ENCODE measurements at regions not wholly inside any gene's neighbourhood (a gene's known extent, or its start where the extent isn't known, plus 50 kb on each side); places are given as distances from the start of the nearest gene placed in this dataset.

DNA sequence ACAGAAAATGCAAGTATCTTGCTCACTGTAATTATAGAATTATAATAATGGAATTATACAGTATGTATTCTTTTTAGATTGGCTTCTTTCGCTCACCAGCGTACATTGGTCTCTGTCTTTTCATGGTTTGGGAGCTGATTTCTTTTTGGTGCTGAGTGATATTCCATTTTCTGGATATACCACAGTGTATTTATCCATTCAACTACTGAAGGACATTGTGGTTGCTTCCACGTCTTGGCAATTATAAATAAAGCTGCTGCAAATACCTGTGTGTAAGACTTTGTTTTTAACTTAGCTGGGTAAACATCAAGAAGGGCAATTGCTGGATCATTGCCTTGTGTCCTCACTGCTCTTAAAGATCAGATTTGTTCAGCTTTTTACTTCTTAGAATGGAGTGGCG is 55.3 kb downstream of the SEPTIN7 start:
- Histone ChIP-seq H3F3A (replicated peaks; ENCODE audit: insufficient read depth) (peaks cover 14% of the 10 kb centered on the region), H3K27ac (ENCODE audit: low read depth in 2 of 2, low read length in 1 of 2) (no peak overlapping the region), H2AFZ (ENCODE audit: low read depth) (no peak overlapping the region), H3K27me3 (ENCODE audit: insufficient read depth) (no peaks in the 10 kb centered on the region), H3K4me1 (ENCODE audit: control insufficient read depth in 1 of 2, insufficient read depth in 2 of 2, low read depth in 1 of 2, low read length in 1 of 2) (no peaks in the 10 kb centered on the region; a peak in 2 of 4 replicates), H3K9ac (no peak overlapping the region), H3K9me2 (no peaks in the 10 kb centered on the region), H3K79me2 (ENCODE audit: insufficient read depth) (peaks cover 98% of the 10 kb centered on the region), H3K4me3 (ENCODE audit: low read depth in 2 of 2, low read length in 1 of 2) (no peak overlapping the region), H3K9me3 (no peaks in the 10 kb centered on the region), H4K20me1 (ENCODE audit: insufficient read depth) (peaks cover 71% of the 10 kb centered on the region), H3K4me2 (no peak overlapping the region), H3K36me3 (replicated peaks in 1 of 2; ENCODE audit: control insufficient read depth in 1 of 2, insufficient read depth in 2 of 2, low read length in 1 of 2) (peaks cover 26 to 51% of the 10 kb centered on the region in 2 experiments)
- no peak for DNase-seq
- POLR2A ChIA-PET, result no interaction called here
- no peak for TF ChIP-seq FOXJ3 (CRISPR knock-in tag; IDR thresholded peaks at IDR 0.05)
- no peak for TF ChIP-seq GATA2 (CRISPR knock-in tag; IDR thresholded peaks at IDR 0.05)
- TF ChIP-seq, protein P1, sequence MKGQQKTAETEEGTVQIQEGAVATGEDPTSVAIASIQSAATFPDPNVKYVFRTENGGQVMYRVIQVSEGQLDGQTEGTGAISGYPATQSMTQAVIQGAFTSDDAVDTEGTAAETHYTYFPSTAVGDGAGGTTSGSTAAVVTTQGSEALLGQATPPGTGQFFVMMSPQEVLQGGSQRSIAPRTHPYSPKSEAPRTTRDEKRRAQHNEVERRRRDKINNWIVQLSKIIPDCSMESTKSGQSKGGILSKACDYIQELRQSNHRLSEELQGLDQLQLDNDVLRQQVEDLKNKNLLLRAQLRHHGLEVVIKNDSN (IDR thresholded peaks at IDR 0.05; ENCODE audit: borderline replicate concordance, low read depth), result no peak
- TF ChIP-seq, protein P2, sequence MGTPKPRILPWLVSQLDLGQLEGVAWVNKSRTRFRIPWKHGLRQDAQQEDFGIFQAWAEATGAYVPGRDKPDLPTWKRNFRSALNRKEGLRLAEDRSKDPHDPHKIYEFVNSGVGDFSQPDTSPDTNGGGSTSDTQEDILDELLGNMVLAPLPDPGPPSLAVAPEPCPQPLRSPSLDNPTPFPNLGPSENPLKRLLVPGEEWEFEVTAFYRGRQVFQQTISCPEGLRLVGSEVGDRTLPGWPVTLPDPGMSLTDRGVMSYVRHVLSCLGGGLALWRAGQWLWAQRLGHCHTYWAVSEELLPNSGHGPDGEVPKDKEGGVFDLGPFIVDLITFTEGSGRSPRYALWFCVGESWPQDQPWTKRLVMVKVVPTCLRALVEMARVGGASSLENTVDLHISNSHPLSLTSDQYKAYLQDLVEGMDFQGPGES (IDR thresholded peaks at IDR 0.05; ENCODE audit: low read depth, low read length), result no peak
- TF ChIP-seq FOXM1 (IDR thresholded peaks at IDR 0.05; ENCODE audit: low read depth), result no peak
- TF ChIP-seq, protein P3, sequence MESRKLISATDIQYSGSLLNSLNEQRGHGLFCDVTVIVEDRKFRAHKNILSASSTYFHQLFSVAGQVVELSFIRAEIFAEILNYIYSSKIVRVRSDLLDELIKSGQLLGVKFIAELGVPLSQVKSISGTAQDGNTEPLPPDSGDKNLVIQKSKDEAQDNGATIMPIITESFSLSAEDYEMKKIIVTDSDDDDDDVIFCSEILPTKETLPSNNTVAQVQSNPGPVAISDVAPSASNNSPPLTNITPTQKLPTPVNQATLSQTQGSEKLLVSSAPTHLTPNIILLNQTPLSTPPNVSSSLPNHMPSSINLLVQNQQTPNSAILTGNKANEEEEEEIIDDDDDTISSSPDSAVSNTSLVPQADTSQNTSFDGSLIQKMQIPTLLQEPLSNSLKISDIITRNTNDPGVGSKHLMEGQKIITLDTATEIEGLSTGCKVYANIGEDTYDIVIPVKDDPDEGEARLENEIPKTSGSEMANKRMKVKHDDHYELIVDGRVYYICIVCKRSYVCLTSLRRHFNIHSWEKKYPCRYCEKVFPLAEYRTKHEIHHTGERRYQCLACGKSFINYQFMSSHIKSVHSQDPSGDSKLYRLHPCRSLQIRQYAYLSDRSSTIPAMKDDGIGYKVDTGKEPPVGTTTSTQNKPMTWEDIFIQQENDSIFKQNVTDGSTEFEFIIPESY (IDR thresholded peaks at IDR 0.05; ENCODE audit: borderline replicate concordance, low read depth), result no peak
- TF ChIP-seq, protein P4, sequence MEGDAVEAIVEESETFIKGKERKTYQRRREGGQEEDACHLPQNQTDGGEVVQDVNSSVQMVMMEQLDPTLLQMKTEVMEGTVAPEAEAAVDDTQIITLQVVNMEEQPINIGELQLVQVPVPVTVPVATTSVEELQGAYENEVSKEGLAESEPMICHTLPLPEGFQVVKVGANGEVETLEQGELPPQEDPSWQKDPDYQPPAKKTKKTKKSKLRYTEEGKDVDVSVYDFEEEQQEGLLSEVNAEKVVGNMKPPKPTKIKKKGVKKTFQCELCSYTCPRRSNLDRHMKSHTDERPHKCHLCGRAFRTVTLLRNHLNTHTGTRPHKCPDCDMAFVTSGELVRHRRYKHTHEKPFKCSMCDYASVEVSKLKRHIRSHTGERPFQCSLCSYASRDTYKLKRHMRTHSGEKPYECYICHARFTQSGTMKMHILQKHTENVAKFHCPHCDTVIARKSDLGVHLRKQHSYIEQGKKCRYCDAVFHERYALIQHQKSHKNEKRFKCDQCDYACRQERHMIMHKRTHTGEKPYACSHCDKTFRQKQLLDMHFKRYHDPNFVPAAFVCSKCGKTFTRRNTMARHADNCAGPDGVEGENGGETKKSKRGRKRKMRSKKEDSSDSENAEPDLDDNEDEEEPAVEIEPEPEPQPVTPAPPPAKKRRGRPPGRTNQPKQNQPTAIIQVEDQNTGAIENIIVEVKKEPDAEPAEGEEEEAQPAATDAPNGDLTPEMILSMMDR (IDR thresholded peaks at IDR 0.05), result no peak
- TF ChIP-seq FOSL2 (IDR thresholded peaks at IDR 0.05; ENCODE audit: borderline replicate concordance, low read depth), result no peak
- no peak for TF ChIP-seq TCF12 (IDR thresholded peaks at IDR 0.05)
- TF ChIP-seq MEF2A (IDR thresholded peaks at IDR 0.05; ENCODE audit: borderline replicate concordance, low read depth), result no peak
- no peak for TF ChIP-seq GABPA (IDR thresholded peaks at IDR 0.05; ENCODE audit: low read depth)
- TF ChIP-seq REST (IDR thresholded peaks at IDR 0.05; ENCODE audit: low read depth, low read length), result no peak
- TF ChIP-seq, protein P5, sequence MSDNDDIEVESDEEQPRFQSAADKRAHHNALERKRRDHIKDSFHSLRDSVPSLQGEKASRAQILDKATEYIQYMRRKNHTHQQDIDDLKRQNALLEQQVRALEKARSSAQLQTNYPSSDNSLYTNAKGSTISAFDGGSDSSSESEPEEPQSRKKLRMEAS (IDR thresholded peaks at IDR 0.05; ENCODE audit: low read depth), result no peak
- TF ChIP-seq TAF1 (IDR thresholded peaks at IDR 0.05; ENCODE audit: borderline replicate concordance, low read depth, low read length), result no peak
- TF ChIP-seq NRF1 (IDR thresholded peaks at IDR 0.05; ENCODE audit: low read depth, low read length), result no peak
- TF ChIP-seq SMC3 (IDR thresholded peaks at IDR 0.05; ENCODE audit: low read depth, low read length), result no peak
- TF ChIP-seq, protein P6, sequence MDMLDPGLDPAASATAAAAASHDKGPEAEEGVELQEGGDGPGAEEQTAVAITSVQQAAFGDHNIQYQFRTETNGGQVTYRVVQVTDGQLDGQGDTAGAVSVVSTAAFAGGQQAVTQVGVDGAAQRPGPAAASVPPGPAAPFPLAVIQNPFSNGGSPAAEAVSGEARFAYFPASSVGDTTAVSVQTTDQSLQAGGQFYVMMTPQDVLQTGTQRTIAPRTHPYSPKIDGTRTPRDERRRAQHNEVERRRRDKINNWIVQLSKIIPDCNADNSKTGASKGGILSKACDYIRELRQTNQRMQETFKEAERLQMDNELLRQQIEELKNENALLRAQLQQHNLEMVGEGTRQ (IDR thresholded peaks at IDR 0.05; ENCODE audit: borderline replicate concordance, low read depth, low read length), result no peak
- no peak for TF ChIP-seq EZH2phosphoT487 (IDR thresholded peaks at IDR 0.05; ENCODE audit: borderline replicate concordance, low read depth)
- TF ChIP-seq RAD21 (IDR thresholded peaks at IDR 0.05; ENCODE audit: low read length), result no peak
- 80% methylated on average over 4 of the region's 4 CpGs for WGBS (ENCODE audit: low lambda C conversion rate)
- CTCF ChIA-PET, result interaction anchor here (1.1 to 2.5 kb wide), 4 partner anchors 9 to 146 kb away, joined by 3 to 9 read pairs (median 4); no protein-coding TSS in a partner anchor

Measured in SK-N-SH (cell line).